IMR-90 (cell line): ENCODE measurements at regions not wholly inside any gene's neighbourhood (a gene's known extent, or its start where the extent isn't known, plus 50 kb on each side); places are given as distances from the start of the nearest gene placed in this dataset.

Source experiments
- ATAC-seq: fragments of 200-7000 bp; cut with Tn5 transposase; 2 replicates; pipeline ENCODE4 v1.9.1; 2020; ENCODE audit warnings: low read depth, mild to moderate bottlenecking, moderate library complexity
- BruUV-seq: library from RNA; stranded (reverse); fragments of 400-500 nt; replicated peaks from 2 replicates; lab custom pipeline; 2021; lab: Mats Ljungman, UMichigan
- CTCF ChIA-PET: fragments of 300-600 bp; formaldehyde crosslinking; extraction: SDS; loops from one replicate; lab custom pipeline; 2021; ENCODE audit warnings: antibody characterized with exemption; lab: Yijun Ruan, JAX
- POLR2A ChIA-PET: fragments of 300-600 bp; sonication (Branson Sonifier 250); formaldehyde crosslinking; loops from one replicate; lab custom pipeline; 2022; ENCODE audit warnings: antibody characterized with exemption; ENCODE audit not compliant: unreplicated experiment; lab: Charles Lee
- DNase-seq: peaks from one replicate; pipeline ENCODE4 v3.0.0; 2013
- H2AFZ ChIP-seq: replicated peaks from 2 replicates; pipeline ENCODE3; 2013; ENCODE audit warnings: low read length, mild to moderate bottlenecking; ENCODE audit not compliant: poor library complexity
- H2AK5ac ChIP-seq: 2 replicates; pipeline ENCODE4 v1.6.1; 2013; ENCODE audit warnings: low read depth, low read length, inconsistent platforms
- H2AK9ac ChIP-seq: replicated peaks from 2 replicates; pipeline ENCODE3; 2013; ENCODE audit warnings: mild to moderate bottlenecking, low read depth, low read length, moderate library complexity; ENCODE audit not compliant: poor library complexity
- H2BK120ac ChIP-seq: 2 replicates; pipeline ENCODE4 v1.6.1; 2013; ENCODE audit warnings: low read depth, low read length, inconsistent platforms
- H2BK15ac ChIP-seq: 3 replicates; pipeline ENCODE4 v1.6.1; 2013; ENCODE audit warnings: low read depth, low read length, inconsistent platforms
- H2BK20ac ChIP-seq: 2 replicates; pipeline ENCODE4 v1.6.1; 2013; ENCODE audit warnings: low read depth, mild to moderate bottlenecking, inconsistent platforms, low read length, moderate library complexity
- H2BK5ac ChIP-seq: 2 replicates; pipeline ENCODE4 v1.6.1; 2013; ENCODE audit warnings: mild to moderate bottlenecking, low read depth, low read length, inconsistent platforms; ENCODE audit not compliant: poor library complexity, severe bottlenecking
- H3K14ac ChIP-seq: replicated peaks from 2 replicates; pipeline ENCODE4 v1.6.1; 2013; ENCODE audit warnings: low read depth, low read length, inconsistent platforms
- H3K18ac ChIP-seq: 2 replicates; pipeline ENCODE4 v1.6.1; 2013; ENCODE audit warnings: low read depth, low read length, control low read depth
- H3K23ac ChIP-seq: 2 replicates; pipeline ENCODE4 v1.6.1; 2013; ENCODE audit warnings: low read depth, low read length, inconsistent platforms
- H3K27ac ChIP-seq: 2 replicates; pipeline ENCODE4 v1.5.1; 2013; ENCODE audit warnings: mild to moderate bottlenecking, control low read depth, low read length; ENCODE audit not compliant: insufficient read depth
- H3K27me3 ChIP-seq: 2 replicates; pipeline ENCODE4 v1.6.1; 2013; ENCODE audit warnings: low read length; ENCODE audit not compliant: control insufficient read depth, insufficient read depth
- H3K36me3 ChIP-seq: 2 replicates; pipeline ENCODE4 v1.6.1; 2013; ENCODE audit warnings: low read length, mixed read lengths; ENCODE audit not compliant: control insufficient read depth, insufficient read depth
- H3K4ac ChIP-seq: 2 replicates; pipeline ENCODE4 v1.6.1; 2013; ENCODE audit warnings: low read depth, low read length, inconsistent platforms
- H3K4me1 ChIP-seq: 2 replicates; pipeline ENCODE4 v1.6.1; 2013; ENCODE audit warnings: low read length, mixed read lengths; ENCODE audit not compliant: control insufficient read depth, insufficient read depth
- H3K4me2 ChIP-seq: 2 replicates; pipeline ENCODE4 v1.6.1; 2013; ENCODE audit warnings: low read depth, mild to moderate bottlenecking, control low read depth, low read length, moderate library complexity
- H3K4me3 ChIP-seq: 2 replicates; pipeline ENCODE4 v1.5.1; 2013; ENCODE audit warnings: low read depth, mild to moderate bottlenecking, control low read depth, low read length, moderate library complexity; ENCODE audit not compliant: insufficient read depth
- H3K56ac ChIP-seq: 2 replicates; pipeline ENCODE4 v1.6.1; 2013; ENCODE audit warnings: low read length, inconsistent platforms; ENCODE audit not compliant: insufficient read depth; ENCODE audit errors: extremely low read depth
- H3K79me1 ChIP-seq, 2 experiments: 2 replicates each; pipeline ENCODE4 v1.6.1; 2013; ENCODE audit warnings: low read length in 2 of 2, inconsistent platforms in 1 of 2, low read depth in 1 of 2
- H3K9ac ChIP-seq: 2 replicates; pipeline ENCODE4 v1.6.1; 2013; ENCODE audit warnings: low read depth, low read length, control low read depth
- H3K9me1 ChIP-seq: 2 replicates; pipeline ENCODE4 v1.6.1; 2013; ENCODE audit warnings: low read length, inconsistent platforms; ENCODE audit not compliant: insufficient read depth
- H3K9me3 ChIP-seq: 2 replicates; pipeline ENCODE4 v1.6.1; 2013; ENCODE audit warnings: low read length; ENCODE audit not compliant: control insufficient read depth, insufficient read depth
- H4K20me1 ChIP-seq: 2 replicates; pipeline ENCODE4 v1.6.1; 2013; ENCODE audit warnings: low read length, inconsistent platforms; ENCODE audit not compliant: insufficient read depth
- H4K5ac ChIP-seq: 2 replicates; pipeline ENCODE4 v1.6.1; 2013; ENCODE audit warnings: mild to moderate bottlenecking, low read depth, low read length, control low read depth
- H4K8ac ChIP-seq, 2 experiments: 2 replicates each; pipeline ENCODE4 v1.6.1; 2013; ENCODE audit warnings: low read depth in 2 of 2, low read length in 2 of 2, control low read depth in 1 of 2, inconsistent platforms in 1 of 2
- H4K91ac ChIP-seq: 2 replicates; pipeline ENCODE4 v1.6.1; 2013; ENCODE audit warnings: low read depth, low read length, inconsistent platforms; ENCODE audit not compliant: insufficient read depth
- BHLHE40 ChIP-seq: fragments of 150-350 bp; IDR thresholded peaks from 2 replicates; pipeline ENCODE4 v1.6.1; 2016; ENCODE audit warnings: mild to moderate bottlenecking, low read depth, low read length
- CEBPB ChIP-seq: IDR thresholded peaks from 2 replicates; pipeline ENCODE4 v1.6.1; 2012; ENCODE audit warnings: low read depth, low read length, improper control_type of control experiment
- CTCF ChIP-seq: conservative IDR thresholded peaks from 2 replicates; pipeline ENCODE4 v1.5.1; 2012; ENCODE audit warnings: mild to moderate bottlenecking, low read depth, low read length, improper control_type of control experiment
- MAZ ChIP-seq: IDR thresholded peaks from 2 replicates; pipeline ENCODE4 v1.6.1; 2012; ENCODE audit warnings: low read depth, mild to moderate bottlenecking, low read length, improper control_type of control experiment, moderate library complexity, borderline replicate concordance
- MXI1 ChIP-seq: IDR thresholded peaks from 2 replicates; pipeline ENCODE4 v1.6.1; 2012; ENCODE audit warnings: low read depth, mild to moderate bottlenecking, low read length, moderate library complexity, borderline replicate concordance
- NFE2L2 ChIP-seq: fragments of 150-350 bp; IDR thresholded peaks from 2 replicates; pipeline ENCODE4 v1.6.1; 2016; ENCODE audit warnings: low read depth, mild to moderate bottlenecking, low read length
- POLR2A ChIP-seq: IDR thresholded peaks from 2 replicates; pipeline ENCODE4 v1.6.1; 2012; ENCODE audit warnings: mild to moderate bottlenecking, low read depth, low read length
- RAD21 ChIP-seq: IDR thresholded peaks from 2 replicates; pipeline ENCODE4 v1.6.1; 2012; ENCODE audit warnings: low read length, improper control_type of control experiment
- RCOR1 ChIP-seq: IDR thresholded peaks from 2 replicates; pipeline ENCODE4 v1.6.1; 2012; ENCODE audit warnings: mild to moderate bottlenecking, low read length, improper control_type of control experiment; ENCODE audit not compliant: insufficient replicate concordance
- RFX5 ChIP-seq: IDR thresholded peaks from 2 replicates; pipeline ENCODE4 v1.8.0; 2012; ENCODE audit warnings: low read depth, mild to moderate bottlenecking, low read length, moderate library complexity
- SMC3 ChIP-seq: fragments of 150-350 bp; IDR thresholded peaks from 2 replicates; pipeline ENCODE4 v1.6.1; 2016; ENCODE audit warnings: low read depth, mild to moderate bottlenecking, antibody characterized with exemption, low read length, moderate library complexity
- USF2 ChIP-seq: fragments of 150-350 bp; IDR thresholded peaks from 2 replicates; pipeline ENCODE4 v1.6.1; 2017; ENCODE audit warnings: mild to moderate bottlenecking, antibody characterized with exemption, low read length, low read depth
- WGBS, 2 experiments: methylation state at CpG; one replicate each; pipeline versions ENCODE4 v1.1.5 to v1.1.7; 2013; ENCODE audit warnings: missing lambda C conversion rate in 2 of 2; ENCODE audit not compliant: insufficient read length in 1 of 2; ENCODE audit errors: extremely low coverage in 2 of 2; 5-methylcytosine and 5-hydroxymethylcytosine counted together
- dilution Hi-C: fragments of 300-500 bp; cut with HindIII; formaldehyde crosslinking; loops from one replicate; pipeline ENCODE4 v1.14.3; 2018; ENCODE audit warnings: low sequenced_read_pairs; ENCODE audit not compliant: unreplicated experiment
- in situ Hi-C: fragments of 300-500 bp; cut with MboI; formaldehyde crosslinking; loops from 3 replicates; pipeline ENCODE4 v1.14.3; 2019; ENCODE audit warnings: low sequenced_read_pairs, inconsistent platforms, mixed read lengths
- intact Hi-C: fragments of 100-400 bp; cut with micrococcal nuclease; formaldehyde crosslinking; loops from 2 replicates; pipeline ENCODE4 v1.10.0; 2022

GRCh38 chr1:218165701-218166114, 119.4 kb upstream of the RRP15 start:
- no peaks in the 10 kb centered on the region for H3K9me3 ChIP-seq
- no peak overlapping the region for H2BK20ac ChIP-seq
- H3K23ac ChIP-seq: peak overlapping the region; percentile 83; the same call in 1 of the 2 replicates
- H3K4ac ChIP-seq: no peak overlapping the region; the same call in 1 of the 2 replicates
- no peaks in the 10 kb centered on the region for H3K9me1 ChIP-seq
- H3K56ac ChIP-seq: no peak overlapping the region; the same call in 1 of the 2 replicates
- DNase-seq (no peak), ATAC-seq (no peak)
- ChIA-PET POLR2A (interaction anchor here (0.6 kb wide), 1 partner anchor 119 kb away, joined by 5 read pairs; no protein-coding TSS in a partner anchor), CTCF (no interaction called here)
- no peak overlapping the region for H2AK9ac ChIP-seq
- H3K79me1 ChIP-seq: no peaks in the 10 kb centered on the region
- no peak overlapping the region for H3K27ac ChIP-seq
- WGBS, 2 experiments: 13% methylated on average over 1 of the region's 10 CpGs; no CpG with 5 or more reads in 1 of the 2 experiments
- H2BK5ac ChIP-seq: no peak overlapping the region
- H4K91ac ChIP-seq: no peak overlapping the region
- no peaks in the 10 kb centered on the region for H3K4me1 ChIP-seq
- H4K5ac ChIP-seq: no peak overlapping the region
- peak overlapping the region; percentile 56 for H3K4me3 ChIP-seq
- H3K9ac ChIP-seq: no peak overlapping the region
- H2BK120ac ChIP-seq: 0 out of 2 replicates have a peak overlapping the region, but pooled peaks have one; percentile 56
- peaks cover 40% of the 10 kb centered on the region for H3K27me3 ChIP-seq
- H4K8ac ChIP-seq: peak overlapping the region in 1 of 2 experiments; percentile 20; a peak in 1 of 4 replicates
- no peak overlapping the region for H2BK15ac ChIP-seq
- no peaks in the 10 kb centered on the region for H3K36me3 ChIP-seq
- peak overlapping the region; percentile 90 for H2AFZ ChIP-seq
- H3K4me2 ChIP-seq: peak overlapping the region; percentile 73
- no peak for TF ChIP-seq USF2
- no peak for TF ChIP-seq NFE2L2
- TF ChIP-seq RAD21: no peak
- no peak for TF ChIP-seq RCOR1
- no peak for TF ChIP-seq MXI1
- TF ChIP-seq POLR2A: no peak
- TF ChIP-seq RFX5: no peak
- no peak for TF ChIP-seq SMC3
- TF ChIP-seq CEBPB: no peak
- TF ChIP-seq MAZ: no peak
- no peak for TF ChIP-seq CTCF
- TF ChIP-seq BHLHE40: no peak
- no TSS peak for BruUV-seq
- H3K14ac ChIP-seq: no peak overlapping the region; the same call in 1 of the 2 replicates
- no peaks in the 10 kb centered on the region for H4K20me1 ChIP-seq
- intact Hi-C loops (no loop called here), in situ Hi-C loops (no loop called here), dilution Hi-C loops (no loop called here)
- no peak overlapping the region for H2AK5ac ChIP-seq
- H3K18ac ChIP-seq: no peak overlapping the region
